OCI-LY1 (cell line): ENCODE measurements at regions not wholly inside any gene's neighbourhood (a gene's known extent, or its start where the extent isn't known, plus 50 kb on each side); places are given as distances from the start of the nearest gene placed in this dataset.

Experiments
- EZH2 ChIP-seq: fragments of 200-600 bp; sonication (generic), shearing (Covaris generic); IDR thresholded peaks from 2 replicates; pipeline ENCODE4 v1.8.0; 2017; ENCODE audit warnings: borderline replicate concordance, mixed run types, mild to moderate bottlenecking, antibody characterized with exemption, low read length, moderate library complexity, mixed read lengths
- TF ChIP-seq, protein P1 (sequence below): fragments of 200-600 bp; sonication (generic), shearing (Covaris generic); IDR thresholded peaks from 2 replicates; pipeline ENCODE4 v1.5.1; 2017; ENCODE audit warnings: mild to moderate bottlenecking, antibody characterized with exemption, low read length, moderate library complexity, mixed read lengths

DNA sequence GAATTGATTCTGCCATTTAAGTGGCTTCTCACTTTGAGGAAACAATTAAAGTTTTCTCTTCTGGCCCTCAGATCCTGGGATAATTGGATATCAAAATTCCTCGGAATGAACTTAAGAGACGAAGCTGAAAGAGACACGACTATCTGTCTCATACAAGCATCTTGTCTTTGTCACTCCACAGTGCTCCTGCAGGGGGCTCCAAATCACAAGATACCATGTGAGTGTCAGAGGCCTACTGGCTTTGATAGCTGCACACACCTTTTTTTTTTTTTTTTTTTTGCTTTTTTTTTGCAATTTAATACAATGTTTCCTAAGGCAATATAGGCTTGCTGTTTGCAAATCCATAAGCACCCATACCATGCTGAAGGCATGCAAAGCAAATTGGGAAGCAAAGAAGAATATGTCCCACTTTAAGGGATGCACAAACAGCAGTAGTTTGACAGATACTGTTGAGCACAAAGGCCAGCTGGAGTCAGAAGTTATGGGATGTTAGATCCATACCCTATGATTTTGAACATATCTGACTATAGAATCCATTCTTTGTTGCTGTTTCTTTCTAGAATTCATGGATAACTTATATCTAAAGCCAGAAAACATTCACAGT is 109.0 kb upstream of the CBLN2 start:
- TF ChIP-seq, protein P1, sequence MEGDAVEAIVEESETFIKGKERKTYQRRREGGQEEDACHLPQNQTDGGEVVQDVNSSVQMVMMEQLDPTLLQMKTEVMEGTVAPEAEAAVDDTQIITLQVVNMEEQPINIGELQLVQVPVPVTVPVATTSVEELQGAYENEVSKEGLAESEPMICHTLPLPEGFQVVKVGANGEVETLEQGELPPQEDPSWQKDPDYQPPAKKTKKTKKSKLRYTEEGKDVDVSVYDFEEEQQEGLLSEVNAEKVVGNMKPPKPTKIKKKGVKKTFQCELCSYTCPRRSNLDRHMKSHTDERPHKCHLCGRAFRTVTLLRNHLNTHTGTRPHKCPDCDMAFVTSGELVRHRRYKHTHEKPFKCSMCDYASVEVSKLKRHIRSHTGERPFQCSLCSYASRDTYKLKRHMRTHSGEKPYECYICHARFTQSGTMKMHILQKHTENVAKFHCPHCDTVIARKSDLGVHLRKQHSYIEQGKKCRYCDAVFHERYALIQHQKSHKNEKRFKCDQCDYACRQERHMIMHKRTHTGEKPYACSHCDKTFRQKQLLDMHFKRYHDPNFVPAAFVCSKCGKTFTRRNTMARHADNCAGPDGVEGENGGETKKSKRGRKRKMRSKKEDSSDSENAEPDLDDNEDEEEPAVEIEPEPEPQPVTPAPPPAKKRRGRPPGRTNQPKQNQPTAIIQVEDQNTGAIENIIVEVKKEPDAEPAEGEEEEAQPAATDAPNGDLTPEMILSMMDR, result peak; percentile 74
- TF ChIP-seq EZH2, result no peak
